Heart left ventricle (tissue), 16 donors: ENCODE measurements at regions not wholly inside any gene's neighbourhood (a gene's known extent, or its start where the extent isn't known, plus 50 kb on each side); places are given as distances from the start of the nearest gene placed in this dataset.

Experiments
- ATAC-seq, 4 donors: fragments of 200-7000 bp; cut with Tn5 transposase; one replicate each; pipeline ENCODE4 v1.9.1; 2020 to 2022; ENCODE audit warnings: moderate library complexity in 4 of 4, mild to moderate bottlenecking in 3 of 4, moderate number of reproducible peaks in 1 of 4
- DNase-seq, 5 donors: peaks; one replicate each; pipeline ENCODE4 v3.0.0-alpha.2; 2020
- H3K27ac ChIP-seq, 12 donors: fragments of 200-600 bp; sonication (generic) in 4 of 12; one replicate each; pipeline versions ENCODE4 v1.5.0 to v1.8.0; 2016 to 2022; ENCODE audit warnings: mild to moderate bottlenecking in 2 of 12
- H3K27me3 ChIP-seq, 9 donors: fragments of 200-600 bp; sonication (generic) in 2 of 9; one replicate each; pipeline versions ENCODE4 v1.5.1 to v1.8.0; 2016 to 2022; ENCODE audit warnings: mild to moderate bottlenecking in 3 of 9
- H3K36me3 ChIP-seq, 9 donors: fragments of 200-600 bp; sonication (generic) in 2 of 9; one replicate each; pipeline versions ENCODE4 v1.5.0 to v1.8.0; 2018 to 2022; ENCODE audit warnings: mild to moderate bottlenecking in 2 of 9
- H3K4me1 ChIP-seq, 12 donors: fragments of 200-600 bp; sonication (generic) in 4 of 12; one replicate each; pipeline versions ENCODE4 v1.5.0 to v1.8.0; 2016 to 2022; ENCODE audit warnings: mild to moderate bottlenecking in 3 of 12
- H3K4me3 ChIP-seq, 12 donors: fragments of 200-600 bp; sonication (generic) in 4 of 12; one replicate each; pipeline versions ENCODE4 v1.5.0 to v1.8.0; 2017 to 2022; ENCODE audit warnings: mild to moderate bottlenecking in 9 of 12, moderate library complexity in 4 of 12
- H3K9me3 ChIP-seq, 12 donors: fragments of 200-600 bp; sonication (generic) in 4 of 12; one replicate each; pipeline versions ENCODE4 v1.5.0 to v1.8.0; 2016 to 2022; ENCODE audit warnings: mild to moderate bottlenecking in 1 of 12
- CTCF ChIP-seq, 12 donors: fragments of 200-600 bp; sonication (generic) in 4 of 12; IDR thresholded peaks; one replicate each; pipeline versions ENCODE4 v1.5.0 to v1.8.0; 2018 to 2022; ENCODE audit warnings: antibody characterized with exemption in 12 of 12, mild to moderate bottlenecking in 5 of 12
- POLR2A ChIP-seq, 2 donors: fragments of 450-650 bp; IDR thresholded peaks; one replicate each; pipeline ENCODE4 v1.6.1; 2017; ENCODE audit warnings: antibody characterized with exemption in 2 of 2, mild to moderate bottlenecking in 2 of 2, moderate library complexity in 2 of 2
- WGBS, 4 donors: extraction: QIAGEN DNeasy Blood & Tissue Kit in 2 of 4; methylation state at CpG; one replicate each; pipeline versions ENCODE4 v1.1.5 to v1.1.7; 2013 to 2018; 5-methylcytosine and 5-hydroxymethylcytosine counted together
- intact Hi-C, 10 donors: fragments of 100-400 bp; cut with DNase I; formaldehyde crosslinking; loops; one replicate each; pipeline versions ENCODE4 v1.11.1 to v1.14.2; 2022
- donor health status: ischemic (EF 13 %, LVEDD 7.1; RV severe dilation, severe dysfunction).
- donor health status: healthy with polysubstance abuse.
- donor health status: DM: no; HTN: yes; CAD: no.
- donor health status: DM: no; HTN: no; CAD: no.
- donor health status: ischemic (EF 25% LVEDD 6.9; RV normal size, moderate dysfunction).
- donor health status: ischemic (EF 25% LVEDD 5.7; RV mildly dilated, moderate dysfunction).
- donor health status: healthy.
- donor health status: DM: yes; HTN: yes; CAD: no.
- donor health status: ischemic (EF 35%, LVEDD 5.7; RV mildly dilated, moderate dysfunction).
- donor health status: nonischemic (EF 11% LVEDD 7.7; RV severe dilation, severe dysfunction).
- donor health status: DM: yes; HTN: yes; CAD: no.
- donor health status: PGD.
- donor health status: ischemic (EF 29% LVEDD 5.4; RV normal size, mild dysfunction).
- donor health status: nonischemic (EF 23%, LVEDD 6.1; RV moderate dilation, normal function).

GRCh38 chr12:102567031-102567985, 86.9 kb upstream of the IGF1 start:
- peaks cover 0 to 9% (median 0%) of the 10 kb centered on the region in 12 donors for H3K9me3 ChIP-seq
- WGBS, 4 donors = 69 to 85% (median 78%) methylated on average over 5 to 6 of the region's 6 CpGs
- intact Hi-C loops = no loop called here

GRCh38 chr12:102565555-102565954, 85.2 kb upstream of the IGF1 start:
- TF ChIP-seq POLR2A (IDR thresholded peaks at IDR 0.05) = no peak
- TF ChIP-seq CTCF (IDR thresholded peaks at IDR 0.05) = no peak

More at GRCh38 chr12:102567031-102567985, 86.9 kb upstream of the IGF1 start:
- Histone ChIP-seq H3K27ac (no peak overlapping the region), H3K4me1 (no peaks in the 10 kb centered on the region), H3K4me3 (no peak overlapping the region), H3K27me3 (no peaks in the 10 kb centered on the region), H3K36me3 (no peaks in the 10 kb centered on the region)
- DNase-seq (no peak), ATAC-seq (no peak)
- TF ChIP-seq CTCF (IDR thresholded peaks at IDR 0.05) (no peak), POLR2A (IDR thresholded peaks at IDR 0.05) (no peak)

GRCh38 chr12:102564026-102564425, 83.7 kb upstream of the IGF1 start:
- WGBS, 4 donors = 69 to 72% (median 69%) methylated on average over 4 of the region's 4 CpGs
- no peak overlapping the region for H3K4me3 ChIP-seq
- peaks cover 0 to 9% (median 0%) of the 10 kb centered on the region in 12 donors for H3K9me3 ChIP-seq
- no peak for DNase-seq
- intact Hi-C loops = no loop called here
- H3K27ac ChIP-seq = no peak overlapping the region
- H3K36me3 ChIP-seq = no peaks in the 10 kb centered on the region
- no peaks in the 10 kb centered on the region for H3K4me1 ChIP-seq
- no peak for ATAC-seq
- TF ChIP-seq POLR2A (IDR thresholded peaks at IDR 0.05) (no peak), CTCF (IDR thresholded peaks at IDR 0.05) (no peak)
- no peaks in the 10 kb centered on the region for H3K27me3 ChIP-seq

More at GRCh38 chr12:102565555-102565954, 85.2 kb upstream of the IGF1 start:
- no peak for DNase-seq
- H3K9me3 ChIP-seq = peaks cover 0 to 9% (median 0%) of the 10 kb centered on the region in 12 donors
- WGBS, 4 donors = 60 to 86% (median 76%) methylated on average over 3 of the region's 3 CpGs
- H3K27me3 ChIP-seq = no peaks in the 10 kb centered on the region
- no peaks in the 10 kb centered on the region for H3K36me3 ChIP-seq
- no peak overlapping the region for H3K27ac ChIP-seq
- no peaks in the 10 kb centered on the region for H3K4me1 ChIP-seq
- no peak for ATAC-seq
- intact Hi-C loops = no loop called here
- no peak overlapping the region for H3K4me3 ChIP-seq

GRCh38 chr12:102562836-102563425, 82.6 kb upstream of the IGF1 start:
- ATAC-seq (no peak), DNase-seq (no peak)
- Histone ChIP-seq H3K4me1 (no peaks in the 10 kb centered on the region), H3K9me3 (peaks cover 0 to 9% (median 0%) of the 10 kb centered on the region in 12 donors), H3K4me3 (no peak overlapping the region), H3K27me3 (no peaks in the 10 kb centered on the region), H3K27ac (no peak overlapping the region), H3K36me3 (no peaks in the 10 kb centered on the region)
- WGBS, 4 donors = 17 to 33% (median 28%) methylated on average over 2 of the region's 2 CpGs
- TF ChIP-seq CTCF (IDR thresholded peaks at IDR 0.05) (no peak), POLR2A (IDR thresholded peaks at IDR 0.05) (no peak)
- intact Hi-C loops = no loop called here
